ENCODE measurements at regions not wholly inside any gene's neighbourhood (a gene's known extent, or its start where the extent isn't known, plus 50 kb on each side); places are given as distances from the start of the nearest gene placed in this dataset.

GRCh38 chr2:215769246-215769645, 244.1 kb downstream of the MREG start:
- no peak for DNase-seq (ENCODE audit: low read depth in 2 of 2)

GRCh38 chr2:215767625-215768024, 245.7 kb downstream of the MREG start:
- no peak for DNase-seq (ENCODE audit: low read depth in 2 of 2)

GRCh38 chr2:215765729-215766360, 247.5 kb downstream of the MREG start:
- DNase-seq (ENCODE audit: low read depth in 2 of 2), result no peak

DNA sequence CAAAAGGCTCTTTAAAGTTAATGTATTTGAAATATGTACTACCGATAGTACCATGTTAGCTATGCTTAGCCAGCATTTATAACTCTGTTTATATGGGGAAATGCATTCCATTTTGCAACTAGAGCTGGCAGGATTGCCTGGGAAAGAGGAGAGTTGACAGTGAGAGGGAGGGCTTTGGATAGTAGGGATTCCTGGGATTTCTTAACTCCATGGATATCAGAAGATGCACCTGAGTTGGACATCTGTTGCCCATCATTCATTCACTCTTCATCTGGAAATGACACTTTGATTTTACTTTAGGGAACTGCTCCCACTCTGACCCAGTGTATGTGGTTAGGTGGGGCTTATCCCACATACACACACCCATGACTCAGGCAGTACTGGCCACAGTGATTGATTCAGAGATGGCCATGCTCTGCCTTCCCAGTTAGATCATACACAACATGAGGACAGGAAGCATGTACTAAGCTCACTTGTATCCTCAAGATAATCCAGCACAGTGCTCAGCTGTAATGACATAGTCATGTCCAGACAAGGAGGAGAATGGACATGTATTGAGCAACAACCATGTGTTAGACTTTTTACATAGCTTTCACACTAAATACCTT, 248.8 kb downstream of the MREG start:
- DNase-seq (ENCODE audit: low read depth in 2 of 2), result no peak

- no peak for DNase-seq (ENCODE audit: low read depth in 2 of 2)
Observed at GRCh38 chr2:215760557-215760956, 252.8 kb downstream of the MREG start.

GRCh38 chr2:215760091-215760490, 253.3 kb downstream of the MREG start:
- DNase-seq (ENCODE audit: low read depth in 2 of 2), result no peak

DNA sequence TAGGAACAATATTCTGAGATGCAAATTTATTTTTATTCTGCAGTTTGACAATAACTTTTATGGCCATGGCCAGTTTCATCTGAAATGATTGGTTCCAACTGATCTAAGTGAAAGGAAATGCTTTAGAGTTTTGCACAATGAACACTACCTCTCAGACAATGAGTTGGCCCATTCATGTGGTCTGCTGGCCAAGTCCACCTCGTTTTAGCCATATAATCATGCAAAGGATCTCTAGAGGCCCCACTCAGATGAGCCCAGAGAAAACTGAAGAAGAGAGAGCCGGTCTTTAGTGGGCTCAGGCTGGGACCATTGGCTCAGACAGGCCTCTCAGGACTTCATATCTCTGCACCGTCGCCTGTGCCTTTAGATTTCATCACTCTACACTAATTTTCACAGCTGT, 254.7 kb downstream of the MREG start:
- no peak for DNase-seq (ENCODE audit: low read depth in 2 of 2)

DNA sequence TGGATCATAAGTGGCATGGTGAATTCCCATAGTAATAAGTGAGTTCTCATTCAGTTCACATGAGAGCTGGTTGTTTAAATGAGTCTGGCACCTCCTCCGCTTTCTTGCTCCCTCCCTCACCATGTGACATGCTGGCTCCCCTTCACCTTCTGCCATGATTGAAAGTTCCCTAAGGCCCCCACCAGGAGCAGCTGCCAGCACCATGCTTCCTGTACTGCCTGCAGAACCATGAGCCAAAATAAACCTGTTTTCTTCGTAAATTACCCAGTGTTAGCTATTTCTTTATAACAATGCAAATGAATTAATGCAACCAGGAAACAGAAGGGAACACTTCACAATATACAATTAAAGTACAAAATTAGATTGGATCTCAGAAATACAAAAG, 257.0 kb downstream of the MREG start:
- no peak for DNase-seq (ENCODE audit: low read depth in 2 of 2)

DNA sequence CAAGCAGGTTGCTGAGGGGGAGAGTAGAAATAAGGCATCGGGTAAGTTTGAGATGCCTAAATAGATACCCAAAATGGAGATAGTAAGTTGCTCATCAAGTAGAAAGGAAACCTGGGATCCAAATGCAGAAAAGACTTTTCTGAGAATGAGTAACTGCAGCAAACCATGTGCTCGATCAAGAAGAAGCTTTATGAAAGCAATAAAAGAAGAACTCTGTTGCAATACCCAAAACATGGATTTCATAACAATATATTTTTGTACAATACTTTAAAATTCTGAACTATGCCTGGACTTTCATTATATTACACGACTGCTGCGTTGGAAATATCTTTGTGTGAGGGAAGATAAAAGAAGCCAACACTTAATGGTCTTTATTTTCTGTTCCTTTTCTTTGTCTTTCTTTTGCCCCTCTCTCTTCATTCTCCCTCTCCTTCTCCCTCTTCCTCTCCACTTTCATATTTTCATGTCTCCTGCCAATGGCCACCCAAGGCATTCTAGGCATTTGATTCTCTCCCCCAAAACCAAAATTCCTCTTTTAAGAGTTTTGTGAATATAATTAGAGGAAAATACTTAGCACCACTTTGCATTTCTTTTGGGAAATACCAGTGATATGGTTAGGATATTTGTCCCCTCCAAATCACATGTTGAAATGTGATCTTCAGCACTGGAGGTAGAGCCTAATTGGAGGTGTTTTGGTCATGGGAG, 257.6 kb downstream of the MREG start:
- no peak for DNase-seq (ENCODE audit: low read depth in 2 of 2)

GRCh38 chr2:215754546-215754945, 258.8 kb downstream of the MREG start:
- no peak for DNase-seq (ENCODE audit: low read depth in 2 of 2)

DNA sequence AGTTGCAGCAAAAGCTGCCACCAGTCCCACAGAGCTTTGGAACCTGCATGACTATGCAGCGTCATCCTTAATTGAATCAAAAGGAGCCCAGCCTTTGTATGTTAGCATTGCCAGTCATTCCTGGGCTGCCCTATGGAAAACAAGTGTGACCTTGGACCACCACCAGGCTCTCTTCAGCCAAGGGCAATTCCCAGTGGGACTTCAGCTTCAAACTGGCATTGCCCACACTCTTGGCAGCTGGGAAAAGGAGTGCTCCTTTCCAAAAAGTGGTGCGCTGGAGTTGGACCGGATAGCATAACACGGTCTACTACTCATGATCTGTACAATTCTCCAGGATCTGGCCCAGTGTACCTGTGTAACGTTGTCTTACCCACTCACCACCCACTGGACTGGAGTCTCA, 259.5 kb downstream of the MREG start:
- no peak for DNase-seq (ENCODE audit: low read depth in 2 of 2)

DNA sequence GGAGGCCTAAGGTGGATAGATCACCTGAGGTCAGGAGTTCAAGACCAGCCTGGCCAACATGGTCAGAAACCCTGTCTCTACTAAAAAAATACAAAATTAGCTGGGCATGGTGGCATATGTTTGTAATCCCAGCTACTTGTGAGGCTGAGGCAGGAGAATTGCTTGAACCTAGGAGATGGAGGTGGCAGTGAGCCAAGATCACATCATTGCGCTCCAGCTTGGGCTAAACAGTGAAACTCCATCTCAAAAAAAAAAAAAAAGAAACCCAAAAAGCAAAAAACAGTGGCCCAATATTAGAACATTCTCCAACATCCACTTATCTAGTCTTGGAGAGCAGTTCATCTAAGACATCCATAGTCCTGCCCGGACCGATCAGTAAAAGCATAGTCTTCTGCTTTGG, 260.4 kb downstream of the MREG start:
- DNase-seq (ENCODE audit: low read depth in 2 of 2), result no peak

DNA sequence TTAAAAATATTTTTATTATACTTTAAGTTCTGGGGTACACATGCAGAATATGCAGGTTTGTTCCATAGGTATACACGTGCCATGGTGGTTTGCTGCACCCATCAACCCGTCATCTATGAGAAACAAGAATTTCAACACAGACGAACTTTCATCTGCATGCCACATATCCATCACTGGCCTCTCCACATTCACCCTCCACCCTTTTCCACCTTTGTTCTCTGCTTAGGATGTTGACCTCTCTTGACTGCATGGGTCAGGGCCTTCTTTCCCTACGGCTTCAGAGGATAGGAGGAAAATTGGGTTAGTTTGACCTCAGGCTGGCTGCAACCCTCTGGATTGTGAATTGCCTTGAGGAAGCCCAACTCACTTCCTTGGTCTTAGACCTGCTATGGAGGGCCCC, 260.9 kb downstream of the MREG start:
- no peak for DNase-seq (ENCODE audit: low read depth in 2 of 2)

GRCh38 chr2:215751911-215752272, 261.5 kb downstream of the MREG start:
- DNase-seq (ENCODE audit: low read depth in 2 of 2), result no peak

DNA sequence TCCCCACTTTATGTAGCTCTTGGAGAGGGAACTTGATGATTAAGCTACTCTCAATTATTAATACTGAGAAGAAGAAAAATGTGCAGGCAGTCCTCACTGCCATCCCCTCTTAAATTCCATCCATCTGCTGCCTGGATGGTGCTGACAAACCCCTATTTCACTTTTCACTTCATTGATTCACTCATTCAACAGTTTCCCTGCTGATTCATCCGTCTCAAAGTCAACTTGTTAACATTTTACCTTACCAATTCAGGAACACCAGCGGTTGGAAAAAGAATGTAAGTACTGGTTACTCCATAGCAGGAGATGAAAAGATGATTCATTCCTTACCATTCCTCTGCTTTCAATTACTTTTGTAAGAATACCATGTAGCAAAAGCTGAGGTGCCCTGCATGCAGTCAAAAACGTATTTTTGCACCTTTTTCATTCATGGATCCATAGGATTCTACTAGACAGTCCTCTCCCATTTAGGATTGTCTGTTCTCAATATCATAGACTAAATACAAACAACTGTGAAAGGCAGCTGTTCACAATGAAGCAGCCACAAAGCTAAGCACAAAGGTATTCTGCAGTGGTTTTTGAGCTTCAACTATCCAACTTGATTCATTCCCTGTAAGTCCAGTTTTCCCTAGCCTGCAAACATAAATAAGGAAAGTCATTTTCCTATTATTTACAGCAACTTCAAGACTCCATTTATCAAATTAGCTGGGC, 262.0 kb downstream of the MREG start:
- no peak for DNase-seq (ENCODE audit: low read depth in 2 of 2)

DNA sequence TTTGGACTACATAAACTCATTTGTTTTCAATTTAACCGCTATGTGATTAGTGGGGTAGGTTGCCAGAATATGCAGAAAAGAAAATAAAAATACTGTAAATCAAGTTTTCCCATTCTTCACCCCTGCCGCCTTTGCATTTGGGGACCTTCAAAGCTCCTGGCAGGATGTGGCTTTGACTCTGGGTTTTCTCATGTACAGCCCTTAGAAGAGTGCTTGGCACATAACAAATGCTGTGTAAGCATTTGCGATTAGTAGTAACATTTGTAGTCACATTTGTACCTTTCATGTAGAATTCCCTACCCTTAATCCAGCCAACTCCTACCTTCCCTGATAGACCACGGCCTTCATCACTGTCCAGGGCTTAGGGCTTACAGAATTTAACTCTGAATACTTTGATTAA, 262.6 kb downstream of the MREG start:
- no peak for DNase-seq (ENCODE audit: low read depth in 2 of 2)

- DNase-seq (ENCODE audit: low read depth in 2 of 2), result no peak
Observed at GRCh38 chr2:215749092-215749957, 264.0 kb downstream of the MREG start.

DNA sequence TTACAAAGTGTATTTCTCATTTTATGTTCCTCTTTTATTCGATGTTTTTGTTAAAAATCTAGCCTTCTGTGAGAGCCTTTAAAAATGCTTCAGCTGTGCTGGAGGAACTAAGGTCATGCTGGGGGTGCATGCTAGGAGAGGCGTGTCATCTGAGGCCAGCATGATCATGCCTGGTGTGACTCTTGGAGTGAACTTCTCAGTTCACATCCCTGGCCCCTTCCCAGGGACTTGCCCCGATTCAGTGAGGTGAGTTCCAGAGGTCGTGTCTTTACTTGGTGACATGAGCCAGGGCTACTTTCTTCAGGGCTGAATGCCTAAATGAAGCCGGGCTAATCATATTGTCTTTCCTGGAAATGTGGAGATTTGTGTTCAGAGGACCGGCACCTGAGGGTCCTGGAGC, 264.9 kb downstream of the MREG start:
- no peak for DNase-seq (ENCODE audit: low read depth in 2 of 2)

DNA sequence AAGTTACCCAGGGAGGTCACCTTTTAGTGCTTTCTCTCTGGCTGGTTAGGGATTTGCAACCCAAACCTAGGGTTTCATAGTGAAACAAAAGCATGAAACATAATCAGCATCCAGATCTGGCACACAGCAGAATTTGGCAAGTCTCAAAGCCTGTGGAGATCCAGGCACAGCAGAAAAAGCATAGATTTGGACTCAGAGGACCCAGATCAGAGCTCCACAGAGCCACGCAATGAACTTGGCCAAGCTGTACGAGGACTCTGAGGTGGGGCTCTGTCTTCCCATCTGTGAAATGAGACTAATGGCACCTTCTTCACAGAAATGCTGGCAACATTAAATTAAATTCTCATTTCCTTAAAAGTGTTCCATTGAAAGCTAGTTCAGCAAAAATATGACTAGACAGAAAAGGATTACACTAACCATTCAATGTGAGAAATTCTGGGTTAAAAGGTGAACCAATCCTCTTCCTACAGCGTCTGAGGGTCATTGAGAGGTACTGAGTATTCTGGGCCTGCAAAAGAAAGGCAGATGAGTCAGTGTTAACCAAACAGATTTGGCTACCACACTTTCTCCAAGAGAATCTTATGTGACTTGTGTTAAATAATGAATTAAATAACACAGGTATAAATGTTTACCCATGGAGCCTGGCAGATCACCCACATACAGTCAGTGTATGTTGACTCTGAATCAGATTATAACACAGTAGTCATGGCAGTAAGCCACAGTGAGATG, 266.3 kb downstream of the MREG start:
- DNase-seq (ENCODE audit: low read depth in 2 of 2), result no peak

DNA sequence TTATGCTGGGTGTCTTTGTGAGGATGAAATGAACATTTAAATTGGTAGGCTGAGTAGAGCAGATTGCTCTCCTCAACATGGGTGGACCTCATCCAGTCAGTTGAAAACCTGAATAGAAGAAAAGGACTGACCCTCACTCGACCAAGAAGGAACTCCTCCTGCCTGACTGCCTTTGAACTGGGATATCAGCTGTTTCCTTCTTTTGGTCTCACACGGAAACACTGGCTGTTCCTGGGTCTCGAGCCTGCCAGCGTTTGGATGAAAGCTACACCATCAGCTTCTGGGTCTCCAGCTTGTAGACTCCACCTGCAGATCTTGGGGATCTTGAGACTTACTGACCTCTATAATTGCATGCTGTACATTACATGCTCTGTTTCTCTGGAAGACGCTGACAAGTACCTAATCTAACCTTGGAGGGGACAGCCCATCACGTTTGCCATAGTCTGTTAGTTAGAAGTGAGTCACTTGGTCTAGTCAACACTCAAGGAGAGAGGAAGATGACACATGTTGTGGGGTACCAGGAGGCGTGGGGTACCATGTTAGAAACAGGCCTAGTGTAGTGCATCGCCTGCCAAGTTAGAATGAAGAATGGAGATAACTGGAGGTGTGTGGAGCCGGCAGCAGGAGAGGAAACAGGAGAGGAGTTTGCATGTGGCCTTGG, 267.0 kb downstream of the MREG start:
- DNase-seq (ENCODE audit: low read depth in 2 of 2), result no peak

- no peak for DNase-seq (ENCODE audit: low read depth in 2 of 2)
Observed at GRCh38 chr2:215745331-215745730, 268.0 kb downstream of the MREG start.
